GM18499 (cell line): ENCODE measurements at regions not wholly inside any gene's neighbourhood (a gene's known extent, or its start where the extent isn't known, plus 50 kb on each side); places are given as distances from the start of the nearest gene placed in this dataset.

ENCODE experiments used
- ATAC-seq: cut with Tn5 transposase; IDR thresholded peaks from one replicate; pipeline ENCODE4 v1.9.1; 2021; ENCODE audit warnings: moderate number of reproducible peaks; ENCODE audit not compliant: insufficient read depth, unreplicated experiment

GRCh38 chr5:119876522-119876921 is 247.2 kb downstream of the FAM170A start:
- no peak for ATAC-seq

- ATAC-seq: no peak
These were observed 249.4 kb downstream of the FAM170A start for GRCh38 chr5:119878712-119879111.

- ATAC-seq: no peak
These were observed 250.1 kb downstream of the FAM170A start for GRCh38 chr5:119879446-119879845.

- ATAC-seq: no peak
These were observed 265.7 kb downstream of the FAM170A start for GRCh38 chr5:119895066-119895465.

GRCh38 chr5:119896826-119897536 is 267.6 kb downstream of the FAM170A start:
- ATAC-seq: no peak

GRCh38 chr5:119897537-119898370 is 268.4 kb downstream of the FAM170A start:
- ATAC-seq: no peak

- ATAC-seq: no peak
These were observed 270.6 kb downstream of the FAM170A start for GRCh38 chr5:119899981-119900380.

- ATAC-seq: no peak
These were observed 273.2 kb downstream of the FAM170A start for GRCh38 chr5:119902593-119902992.

- no peak for ATAC-seq
These were observed 284.1 kb downstream of the FAM170A start for GRCh38 chr5:119913425-119913824.

- ATAC-seq: no peak
These were observed 289.9 kb downstream of the FAM170A start for GRCh38 chr5:119919279-119919678.

GRCh38 chr5:119926301-119926700 is 296.9 kb downstream of the FAM170A start:
- ATAC-seq: no peak

- no peak for ATAC-seq
These were observed 299.6 kb downstream of the FAM170A start for GRCh38 chr5:119928974-119929373.

GRCh38 chr5:119930490-119930889 is 301.1 kb downstream of the FAM170A start:
- ATAC-seq: no peak

- ATAC-seq: no peak
These were observed 313.8 kb downstream of the FAM170A start for GRCh38 chr5:119943148-119943547.

GRCh38 chr5:119945691-119946090 is 316.3 kb downstream of the FAM170A start:
- no peak for ATAC-seq

- no peak for ATAC-seq
These were observed 318.8 kb downstream of the FAM170A start for GRCh38 chr5:119948162-119948561.

GRCh38 chr5:119949426-119949999 is 320.2 kb downstream of the FAM170A start:
- ATAC-seq: no peak

- ATAC-seq: no peak
These were observed 322.1 kb downstream of the FAM170A start for GRCh38 chr5:119951330-119951934.

GRCh38 chr5:119953474-119953873 is 324.1 kb downstream of the FAM170A start:
- no peak for ATAC-seq

GRCh38 chr5:119954106-119954505 is 324.7 kb downstream of the FAM170A start:
- ATAC-seq: no peak

- no peak for ATAC-seq
These were observed 332.6 kb downstream of the FAM170A start for GRCh38 chr5:119961993-119962392.
